Endodermal cell (in vitro differentiated cells): ENCODE measurements at regions not wholly inside any gene's neighbourhood (a gene's known extent, or its start where the extent isn't known, plus 50 kb on each side); places are given as distances from the start of the nearest gene placed in this dataset.
A peak's percentile ranks its signal among the peaks of the same experiment; 100 is the strongest.

Experiments used
- DNase-seq: peaks from one replicate; pipeline ENCODE4 v3.0.0-alpha.2; 2017
- H3K27ac ChIP-seq: 2 replicates; pipeline ENCODE4 v1.5.1; 2013; ENCODE audit warnings: mild to moderate bottlenecking, low read depth, low read length, moderate library complexity
- H3K27me3 ChIP-seq: 2 replicates; pipeline ENCODE4 v1.6.1; 2013; ENCODE audit warnings: mild to moderate bottlenecking, low read length, moderate library complexity; ENCODE audit not compliant: insufficient read depth, control insufficient read depth, poor library complexity, severe bottlenecking
- H3K36me3 ChIP-seq: 2 replicates; pipeline ENCODE4 v1.7.0; 2013; ENCODE audit warnings: mild to moderate bottlenecking, low read length, moderate library complexity; ENCODE audit not compliant: control insufficient read depth, insufficient read depth
- H3K4me1 ChIP-seq: one replicate; pipeline ENCODE4 v1.7.0; 2013; ENCODE audit warnings: low read length; ENCODE audit not compliant: control insufficient read depth, insufficient read depth
- H3K4me3 ChIP-seq: 2 replicates; pipeline ENCODE4 v1.5.1; 2013; ENCODE audit warnings: mild to moderate bottlenecking, low read length, moderate library complexity
- H3K9ac ChIP-seq: 2 replicates; pipeline ENCODE4 v1.6.1; 2013; ENCODE audit warnings: mild to moderate bottlenecking, low read length, moderate library complexity; ENCODE audit not compliant: poor library complexity, severe bottlenecking; ENCODE audit errors: extremely low read depth
- H3K9me3 ChIP-seq: 2 replicates; pipeline ENCODE4 v1.6.1; 2013; ENCODE audit warnings: mild to moderate bottlenecking, low read length, moderate library complexity; ENCODE audit not compliant: control insufficient read depth
- H3K27ac Mint-ChIP-seq: 2 replicates; pipeline ENCODE4 v1.8.0; 2020; ENCODE audit warnings: mixed read lengths
- H3K27me3 Mint-ChIP-seq: 2 replicates; pipeline ENCODE4 v1.8.0; 2021; ENCODE audit warnings: mild to moderate bottlenecking, mixed read lengths; ENCODE audit not compliant: insufficient read depth
- H3K36me3 Mint-ChIP-seq: 2 replicates; pipeline ENCODE4 v1.8.0; 2020; ENCODE audit warnings: low read depth, mixed read lengths
- H3K4me1 Mint-ChIP-seq: 2 replicates; pipeline ENCODE4 v1.8.0; 2020; ENCODE audit warnings: mixed read lengths
- H3K4me3 Mint-ChIP-seq: 2 replicates; pipeline ENCODE4 v1.8.0; 2020; ENCODE audit warnings: mild to moderate bottlenecking, moderate library complexity, mixed read lengths
- H3K9me3 Mint-ChIP-seq: 2 replicates; pipeline ENCODE4 v1.8.0; 2020; ENCODE audit warnings: mild to moderate bottlenecking, mixed read lengths
- CTCF ChIP-seq: fragments of 200-600 bp; sonication (generic); conservative IDR thresholded peaks from 2 replicates; pipeline ENCODE4 v1.5.0; 2021; ENCODE audit warnings: antibody characterized with exemption, mild to moderate bottlenecking
- WGBS, 2 experiments: methylation state at CpG; one replicate each; pipeline versions ENCODE4 v1.1.5 to v1.1.7; 2013; ENCODE audit warnings: missing lambda C conversion rate in 2 of 2, mixed read lengths in 1 of 2; ENCODE audit not compliant: insufficient coverage in 1 of 2, insufficient read length in 1 of 2; 5-methylcytosine and 5-hydroxymethylcytosine counted together

GRCh38 chr6:106884576-106884975 lies 90.0 kb downstream of the CD24 start:
- H3K36me3 Mint-ChIP-seq = no peaks in the 10 kb centered on the region
- H3K9me3 Mint-ChIP-seq = no peaks in the 10 kb centered on the region
- Histone ChIP-seq H3K4me3 (no peak overlapping the region), H3K27me3 (no peaks in the 10 kb centered on the region), H3K4me1 (peaks cover 13% of the 10 kb centered on the region), H3K9me3 (no peaks in the 10 kb centered on the region), H3K36me3 (no peaks in the 10 kb centered on the region), H3K27ac (no peak overlapping the region), H3K9ac (no peak overlapping the region)
- no peak for DNase-seq
- no peaks in the 10 kb centered on the region for H3K27me3 Mint-ChIP-seq
- no peak overlapping the region for H3K4me3 Mint-ChIP-seq
- H3K27ac Mint-ChIP-seq = no peak overlapping the region
- 95% methylated on average over 4 of the region's 6 CpGs; no CpG with 5 or more reads in 1 of the 2 experiments for WGBS, 2 experiments
- peaks cover 34% of the 10 kb centered on the region for H3K4me1 Mint-ChIP-seq
- TF ChIP-seq CTCF = no peak

- Histone ChIP-seq H3K9ac (no peak overlapping the region), H3K36me3 (no peaks in the 10 kb centered on the region), H3K4me3 (no peak overlapping the region), H3K4me1 (peaks cover 13% of the 10 kb centered on the region), H3K27me3 (no peaks in the 10 kb centered on the region), H3K9me3 (no peaks in the 10 kb centered on the region), H3K27ac (no peak overlapping the region)
- Mint-ChIP-seq H3K9me3 (no peaks in the 10 kb centered on the region), H3K27me3 (no peaks in the 10 kb centered on the region), H3K27ac (no peak overlapping the region), H3K36me3 (no peaks in the 10 kb centered on the region), H3K4me3 (no peak overlapping the region), H3K4me1 (peaks cover 34% of the 10 kb centered on the region)
- WGBS, 2 experiments = 94 to 96% methylated on average over 4 of the region's 4 CpGs
- TF ChIP-seq CTCF = peak; percentile 53
- DNase-seq = no peak
Observed at GRCh38 chr6:106883808-106884262, 90.7 kb downstream of the CD24 start.

- 97 to 98% methylated on average over 6 to 8 of the region's 8 CpGs for WGBS, 2 experiments
- no peaks in the 10 kb centered on the region for H3K27me3 ChIP-seq
- no peak overlapping the region for H3K4me3 ChIP-seq
Observed at GRCh38 chr6:106882601-106883518, 91.7 kb downstream of the CD24 start.

More at GRCh38 chr6:106882601-106883518, 91.7 kb downstream of the CD24 start:
- no peak overlapping the region for H3K27ac ChIP-seq
- no peak for TF ChIP-seq CTCF
- peaks cover 13% of the 10 kb centered on the region for H3K4me1 ChIP-seq
- DNase-seq = no peak
- H3K9ac ChIP-seq = no peak overlapping the region
- H3K36me3 ChIP-seq = no peaks in the 10 kb centered on the region
- H3K9me3 Mint-ChIP-seq = peaks cover 8% of the 10 kb centered on the region
- peaks cover 24% of the 10 kb centered on the region for H3K4me1 Mint-ChIP-seq
- H3K27me3 Mint-ChIP-seq = no peaks in the 10 kb centered on the region
- H3K9me3 ChIP-seq = no peaks in the 10 kb centered on the region
- no peak overlapping the region for H3K4me3 Mint-ChIP-seq
- H3K27ac Mint-ChIP-seq = no peak overlapping the region
- no peaks in the 10 kb centered on the region for H3K36me3 Mint-ChIP-seq
